NCI-H1105 treated with DMSO at 0.1 percent for 48 hours (cell line): ENCODE measurements at regions not wholly inside any gene's neighbourhood (a gene's known extent, or its start where the extent isn't known, plus 50 kb on each side); places are given as distances from the start of the nearest gene placed in this dataset.

Source experiments
- DNase-seq: peaks from one replicate; lab custom pipeline; 2025; lab: John Stamatoyannopoulos, UW

- DNase-seq = no peak
Observed at GRCh38 chr4:136841526-136841925, 690.8 kb downstream of the PCDH18 start.

- no peak for DNase-seq
Observed at GRCh38 chr4:136838607-136839006, 693.7 kb downstream of the PCDH18 start.

- no peak for DNase-seq
Observed at GRCh38 chr4:136831553-136831952, 700.7 kb downstream of the PCDH18 start.

GRCh38 chr4:136829280-136829679 is 703.0 kb downstream of the PCDH18 start:
- no peak for DNase-seq

GRCh38 chr4:136823020-136823419 is 709.3 kb downstream of the PCDH18 start:
- no peak for DNase-seq

- DNase-seq = no peak
Observed at GRCh38 chr4:136818811-136819330, 713.4 kb downstream of the PCDH18 start.

GRCh38 chr4:136812100-136812880 is 720.0 kb downstream of the PCDH18 start:
- DNase-seq = no peak

GRCh38 chr4:136811496-136812077 is 720.7 kb downstream of the PCDH18 start:
- no peak for DNase-seq

GRCh38 chr4:136810626-136811025 is 721.7 kb downstream of the PCDH18 start:
- DNase-seq = no peak

GRCh38 chr4:136806844-136807243 is 725.5 kb downstream of the PCDH18 start:
- DNase-seq = no peak

- DNase-seq = no peak
Observed at GRCh38 chr4:136805617-136806016, 726.7 kb downstream of the PCDH18 start.

GRCh38 chr4:136803433-136803832 is 728.9 kb downstream of the PCDH18 start:
- DNase-seq = no peak

GRCh38 chr4:136800248-136800647 is 732.0 kb downstream of the PCDH18 start:
- peak; percentile 86 for DNase-seq

GRCh38 chr4:136796953-136797352 is 735.3 kb downstream of the PCDH18 start:
- DNase-seq = no peak

GRCh38 chr4:136793848-136794247 is 738.4 kb downstream of the PCDH18 start:
- DNase-seq = no peak

- no peak for DNase-seq
Observed at GRCh38 chr4:136784326-136784725, 748.0 kb downstream of the PCDH18 start.

GRCh38 chr4:136769717-136770116 is 762.6 kb downstream of the PCDH18 start:
- no peak for DNase-seq

- DNase-seq = no peak
Observed at GRCh38 chr4:136768925-136769275, 763.4 kb downstream of the PCDH18 start.

- DNase-seq = no peak
Observed at GRCh38 chr4:136768213-136768924, 763.9 kb downstream of the PCDH18 start.

- no peak for DNase-seq
Observed at GRCh38 chr4:136763919-136764318, 768.4 kb downstream of the PCDH18 start.

- DNase-seq = no peak
Observed at GRCh38 chr4:136755531-136755916, 776.8 kb downstream of the PCDH18 start.

- DNase-seq = no peak
Observed at GRCh38 chr4:136754810-136755530, 777.3 kb downstream of the PCDH18 start.
